Gastroesophageal sphincter (tissue), 4 donors: ENCODE measurements at regions not wholly inside any gene's neighbourhood (a gene's known extent, or its start where the extent isn't known, plus 50 kb on each side); places are given as distances from the start of the nearest gene placed in this dataset.

ENCODE experiments used
- ATAC-seq: fragments of 150-250 bp; one replicate; pipeline ENCODE4 v1.9.1; 2016; ENCODE audit warnings: mild to moderate bottlenecking, moderate library complexity
- H3K27ac ChIP-seq, 4 donors: fragments of 200-600 bp; sonication (generic) in 3 of 4; 1 replicate in 3 of 4; 2 replicates in 1 of 4; pipeline ENCODE4 v1.5.1; 2016 to 2019
- H3K27me3 ChIP-seq: fragments of 200-600 bp; sonication (generic); one replicate; pipeline ENCODE4 v1.5.1; 2019
- H3K36me3 ChIP-seq, 2 donors: fragments of 200-600 bp; sonication (generic); one replicate each; pipeline ENCODE4 v1.5.1; 2019; ENCODE audit warnings: control low read depth in 1 of 2
- H3K4me1 ChIP-seq, 3 donors: fragments of 200-600 bp; sonication (generic); 1 replicate in 2 of 3; 2 replicates in 1 of 3; pipeline ENCODE4 v1.5.1; 2016 to 2019; ENCODE audit warnings: control low read depth in 2 of 3
- H3K4me3 ChIP-seq, 2 donors: fragments of 200-600 bp; sonication (generic); one replicate each; pipeline ENCODE4 v1.5.1; 2019; ENCODE audit warnings: mild to moderate bottlenecking in 1 of 2, moderate library complexity in 1 of 2
- H3K9me3 ChIP-seq, 3 donors: fragments of 200-600 bp; sonication (generic); one replicate each; pipeline ENCODE4 v1.5.1; 2017 to 2019; ENCODE audit warnings: control low read depth in 2 of 3
- EP300 ChIP-seq: sonication (generic); formaldehyde crosslinking; IDR thresholded peaks from one replicate; pipeline ENCODE4 v1.6.1; 2017; ENCODE audit warnings: antibody characterized with exemption, mild to moderate bottlenecking
- POLR2A ChIP-seq, 2 donors: fragments of 450-650 bp; IDR thresholded peaks; one replicate each; pipeline ENCODE4 v1.6.1; 2017; ENCODE audit warnings: antibody characterized with exemption in 2 of 2, mild to moderate bottlenecking in 2 of 2, moderate library complexity in 1 of 2
- POLR2AphosphoS5 ChIP-seq: sonication (generic); formaldehyde crosslinking; IDR thresholded peaks from one replicate; pipeline ENCODE4 v1.6.1; 2017; ENCODE audit warnings: antibody characterized with exemption
- WGBS, 2 donors: methylation state at CpG; one replicate each; pipeline ENCODE4 v1.1.5; 2018; ENCODE audit warnings: low coverage in 1 of 2; 5-methylcytosine and 5-hydroxymethylcytosine counted together
- TF ChIP-seq, protein P1 (sequence below), 4 experiments: fragments of 200-600 bp in 2 of 4; fragments of 450-650 bp in 2 of 4; sonication (generic) in 1 of 4; IDR thresholded peaks; one replicate each; pipeline ENCODE4 v1.5.1; 2017 to 2019; ENCODE audit warnings: antibody characterized with exemption in 4 of 4, mild to moderate bottlenecking in 2 of 4, moderate library complexity in 2 of 4

DNA sequence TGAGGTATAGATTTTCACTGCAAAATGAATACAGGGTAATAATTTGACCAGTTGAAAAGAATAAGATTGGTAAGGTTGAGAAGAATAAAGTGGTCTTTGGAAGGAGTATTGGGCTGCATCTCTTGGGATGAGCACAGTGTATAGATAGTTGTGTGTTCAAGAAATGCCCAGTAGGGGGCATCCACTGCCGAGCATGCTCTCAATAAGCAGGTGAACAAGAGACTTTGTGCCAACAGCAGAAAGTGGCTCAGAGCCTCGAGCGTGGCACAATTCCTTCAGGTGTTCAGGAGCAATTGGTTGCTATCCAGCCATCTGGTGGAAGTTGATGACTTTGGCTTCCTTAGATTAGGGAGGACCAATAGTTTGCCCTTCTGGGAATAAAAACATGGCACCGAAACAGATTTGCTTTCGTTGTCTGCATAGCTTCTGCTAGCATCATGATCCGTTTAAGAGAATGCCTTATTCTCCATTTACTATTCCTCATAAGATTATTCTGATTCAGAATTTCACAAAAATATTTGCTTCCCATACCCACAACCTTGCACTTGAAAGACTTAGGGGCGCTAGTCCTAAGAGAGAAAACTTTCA, 258.1 kb upstream of the NEIL3 start:
- Histone ChIP-seq H3K4me3 (no peak overlapping the region), H3K27ac (no peak overlapping the region), H3K27me3 (no peaks in the 10 kb centered on the region), H3K36me3 (no peaks in the 10 kb centered on the region), H3K4me1 (no peaks in the 10 kb centered on the region), H3K9me3 (no peaks in the 10 kb centered on the region)
- TF ChIP-seq POLR2AphosphoS5 (no peak), EP300 (no peak), POLR2A (IDR thresholded peaks at IDR 0.05) (no peak)
- TF ChIP-seq, protein P1, sequence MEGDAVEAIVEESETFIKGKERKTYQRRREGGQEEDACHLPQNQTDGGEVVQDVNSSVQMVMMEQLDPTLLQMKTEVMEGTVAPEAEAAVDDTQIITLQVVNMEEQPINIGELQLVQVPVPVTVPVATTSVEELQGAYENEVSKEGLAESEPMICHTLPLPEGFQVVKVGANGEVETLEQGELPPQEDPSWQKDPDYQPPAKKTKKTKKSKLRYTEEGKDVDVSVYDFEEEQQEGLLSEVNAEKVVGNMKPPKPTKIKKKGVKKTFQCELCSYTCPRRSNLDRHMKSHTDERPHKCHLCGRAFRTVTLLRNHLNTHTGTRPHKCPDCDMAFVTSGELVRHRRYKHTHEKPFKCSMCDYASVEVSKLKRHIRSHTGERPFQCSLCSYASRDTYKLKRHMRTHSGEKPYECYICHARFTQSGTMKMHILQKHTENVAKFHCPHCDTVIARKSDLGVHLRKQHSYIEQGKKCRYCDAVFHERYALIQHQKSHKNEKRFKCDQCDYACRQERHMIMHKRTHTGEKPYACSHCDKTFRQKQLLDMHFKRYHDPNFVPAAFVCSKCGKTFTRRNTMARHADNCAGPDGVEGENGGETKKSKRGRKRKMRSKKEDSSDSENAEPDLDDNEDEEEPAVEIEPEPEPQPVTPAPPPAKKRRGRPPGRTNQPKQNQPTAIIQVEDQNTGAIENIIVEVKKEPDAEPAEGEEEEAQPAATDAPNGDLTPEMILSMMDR (IDR thresholded peaks at IDR 0.05) = no peak
- WGBS, 2 donors = 70 to 82% methylated on average over 5 of the region's 7 CpGs
- ATAC-seq = no peak

GRCh38 chr4:177052211-177052934, 257.3 kb upstream of the NEIL3 start:
- Histone ChIP-seq H3K27me3 (no peaks in the 10 kb centered on the region), H3K9me3 (no peaks in the 10 kb centered on the region), H3K36me3 (no peaks in the 10 kb centered on the region), H3K27ac (no peak overlapping the region), H3K4me3 (no peak overlapping the region), H3K4me1 (no peaks in the 10 kb centered on the region)
- ATAC-seq = no peak
- no peak for TF ChIP-seq POLR2A (IDR thresholded peaks at IDR 0.05)
- TF ChIP-seq POLR2AphosphoS5 = no peak
- TF ChIP-seq EP300 = no peak
- TF ChIP-seq, protein P1 (IDR thresholded peaks at IDR 0.05) = no peak
- 41 to 83% methylated on average over 1 to 3 of the region's 4 CpGs for WGBS, 2 donors

GRCh38 chr4:177057186-177057585, 252.5 kb upstream of the NEIL3 start:
- WGBS, 2 donors = 55 to 65% methylated on average over 2 of the region's 2 CpGs
- Histone ChIP-seq H3K27me3 (no peaks in the 10 kb centered on the region), H3K36me3 (no peaks in the 10 kb centered on the region), H3K4me1 (no peaks in the 10 kb centered on the region), H3K4me3 (no peak overlapping the region), H3K27ac (no peak overlapping the region), H3K9me3 (no peaks in the 10 kb centered on the region)
- no peak for ATAC-seq
- TF ChIP-seq EP300 = no peak
- TF ChIP-seq POLR2A (IDR thresholded peaks at IDR 0.05) = no peak
- TF ChIP-seq POLR2AphosphoS5 = no peak

DNA sequence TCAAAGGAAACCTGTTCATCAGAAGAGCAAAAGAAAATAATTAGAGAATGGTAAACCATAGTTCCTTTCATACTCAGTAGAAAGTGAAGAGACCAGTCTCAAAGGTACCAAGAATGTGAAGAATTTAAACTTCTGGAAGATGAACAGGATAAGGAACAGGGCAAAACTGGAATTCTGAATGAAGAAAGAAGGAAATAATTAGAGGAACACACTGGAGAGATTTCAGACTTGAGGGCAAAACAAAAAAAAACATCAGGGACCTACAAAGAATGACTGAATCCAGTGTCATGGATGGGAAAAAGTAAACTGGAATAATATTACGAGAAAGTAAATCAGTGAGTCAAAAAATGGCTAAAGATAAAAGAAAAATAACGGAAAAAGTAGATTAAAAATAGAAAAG, 245.6 kb upstream of the NEIL3 start:
- Histone ChIP-seq H3K4me3 (no peak overlapping the region), H3K4me1 (no peaks in the 10 kb centered on the region), H3K9me3 (no peaks in the 10 kb centered on the region), H3K27ac (no peak overlapping the region), H3K27me3 (no peaks in the 10 kb centered on the region), H3K36me3 (no peaks in the 10 kb centered on the region)
- no peak for ATAC-seq
- 93 to 96% methylated on average over 2 of the region's 2 CpGs for WGBS, 2 donors
- TF ChIP-seq POLR2A (IDR thresholded peaks at IDR 0.05) (no peak), EP300 (no peak), POLR2AphosphoS5 (no peak)
- TF ChIP-seq, protein P1 (IDR thresholded peaks at IDR 0.05) = no peak

DNA sequence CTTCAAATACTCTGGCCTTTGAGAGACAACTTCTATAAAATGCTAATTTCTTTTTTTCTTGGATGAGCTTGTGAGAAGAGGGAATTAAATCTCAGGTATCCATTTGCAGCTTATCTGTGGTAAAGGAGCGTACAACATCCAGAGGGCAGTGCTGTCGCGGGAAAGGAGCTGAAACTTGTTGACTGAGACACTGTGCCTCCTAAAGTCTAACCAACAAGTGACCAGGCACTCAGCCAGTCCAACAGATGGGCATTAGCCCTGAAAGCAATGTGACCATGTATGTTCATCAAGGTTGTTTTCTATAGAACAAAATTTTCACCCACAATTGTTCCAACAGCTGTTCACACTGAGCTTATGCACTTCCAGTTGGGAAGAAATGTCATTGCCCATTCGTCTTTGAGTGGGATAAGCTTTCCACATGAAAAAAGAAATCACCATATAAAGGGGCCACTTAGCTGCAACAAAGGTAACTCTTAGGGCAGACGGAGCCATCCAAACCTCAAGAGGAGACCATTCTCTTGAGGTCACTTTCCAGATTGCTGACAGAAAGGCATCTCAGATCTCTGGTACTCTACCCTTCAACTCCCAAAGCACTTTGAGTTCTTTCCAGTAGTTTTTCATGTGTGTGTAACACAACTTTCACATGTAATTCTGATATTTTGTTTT, 244.8 kb upstream of the NEIL3 start:
- ATAC-seq = no peak
- no peak overlapping the region for H3K27ac ChIP-seq
- H3K4me1 ChIP-seq = no peaks in the 10 kb centered on the region
- WGBS, 2 donors = 90 to 100% methylated on average over 4 to 5 of the region's 5 CpGs
- no peaks in the 10 kb centered on the region for H3K9me3 ChIP-seq
- H3K36me3 ChIP-seq = no peaks in the 10 kb centered on the region
- no peak for TF ChIP-seq POLR2AphosphoS5
- no peak for TF ChIP-seq EP300
- TF ChIP-seq POLR2A (IDR thresholded peaks at IDR 0.05) = no peak
- TF ChIP-seq, protein P1 (IDR thresholded peaks at IDR 0.05) = no peak
- no peaks in the 10 kb centered on the region for H3K27me3 ChIP-seq
- H3K4me3 ChIP-seq = no peak overlapping the region
